Ovary (tissue), 3 donors: ENCODE measurements at regions not wholly inside any gene's neighbourhood (a gene's known extent, or its start where the extent isn't known, plus 50 kb on each side); places are given as distances from the start of the nearest gene placed in this dataset.

Source experiments
- CTCF ChIP-seq, 3 donors: fragments of 450-650 bp in 2 of 3; fragments of 200-600 bp in 1 of 3; IDR thresholded peaks; one replicate each; pipeline versions ENCODE4 v1.5.1 to v1.8.0; 2016 to 2022; ENCODE audit warnings: antibody characterized with exemption in 3 of 3, mild to moderate bottlenecking in 1 of 3
- POLR2A ChIP-seq: fragments of 450-650 bp; IDR thresholded peaks from one replicate; pipeline ENCODE4 v1.6.1; 2017; ENCODE audit warnings: antibody characterized with exemption, mild to moderate bottlenecking, moderate library complexity
- donor health status: DM: no; HTN: no; CAD: no.

- TF ChIP-seq CTCF (IDR thresholded peaks at IDR 0.05) (no peak), POLR2A (no peak)
Measured at GRCh38 chr3:144033863-144034262, 62.2 kb downstream of the DIPK2A start.
